Epithelial cell of proximal tubule (primary cell): ENCODE measurements at regions not wholly inside any gene's neighbourhood (a gene's known extent, or its start where the extent isn't known, plus 50 kb on each side); places are given as distances from the start of the nearest gene placed in this dataset.

Source experiments
- DNase-seq: peaks from one replicate; pipeline ENCODE4 v3.0.0-alpha.2; 2011; ENCODE audit warnings: low read depth
- H3K4me3 ChIP-seq: 2 replicates; pipeline ENCODE4 v1.5.1; 2011; ENCODE audit warnings: low read depth, mild to moderate bottlenecking, low read length
- CTCF ChIP-seq: conservative IDR thresholded peaks from 2 replicates; pipeline ENCODE4 v1.5.1; 2012; ENCODE audit warnings: low read depth, mild to moderate bottlenecking, low read length

GRCh38 chr9:84573083-84573482 is 96.4 kb upstream of the NTRK2 start:
- no peak overlapping the region for H3K4me3 ChIP-seq
- no peak for TF ChIP-seq CTCF
- no peak for DNase-seq

- TF ChIP-seq CTCF, result no peak
Observed at GRCh38 chr9:84575705-84576104, 93.8 kb upstream of the NTRK2 start.

GRCh38 chr9:84583866-84584265 is 85.7 kb upstream of the NTRK2 start:
- no peak overlapping the region for H3K4me3 ChIP-seq
- no peak for TF ChIP-seq CTCF
- no peak for DNase-seq

More at GRCh38 chr9:84575705-84576104, 93.8 kb upstream of the NTRK2 start:
- no peak for DNase-seq
- no peak overlapping the region for H3K4me3 ChIP-seq

GRCh38 chr9:84586662-84587061 is 82.9 kb upstream of the NTRK2 start:
- TF ChIP-seq CTCF, result no peak
- DNase-seq, result no peak
- no peak overlapping the region for H3K4me3 ChIP-seq

GRCh38 chr9:84587153-84587552 is 82.4 kb upstream of the NTRK2 start:
- DNase-seq, result no peak
- no peak overlapping the region for H3K4me3 ChIP-seq
- no peak for TF ChIP-seq CTCF

GRCh38 chr9:84589542-84589941 is 80.0 kb upstream of the NTRK2 start:
- TF ChIP-seq CTCF, result no peak
- no peak overlapping the region for H3K4me3 ChIP-seq
- DNase-seq, result no peak

GRCh38 chr9:84590706-84591105 is 78.8 kb upstream of the NTRK2 start:
- H3K4me3 ChIP-seq, result no peak overlapping the region
- no peak for DNase-seq

More at GRCh38 chr9:84590706-84591105, 78.8 kb upstream of the NTRK2 start:
- no peak for TF ChIP-seq CTCF
